H9 (cell line): ENCODE measurements at regions not wholly inside any gene's neighbourhood (a gene's known extent, or its start where the extent isn't known, plus 50 kb on each side); places are given as distances from the start of the nearest gene placed in this dataset.

ENCODE experiments used
- DNase-seq: peaks from one replicate; pipeline ENCODE4 v3.0.0-alpha.2; 2017
- H2AFZ ChIP-seq: one replicate; pipeline ENCODE4 v1.6.1; 2013; ENCODE audit warnings: mild to moderate bottlenecking, low read length, control low read depth, moderate library complexity
- H2AK5ac ChIP-seq: 2 replicates; pipeline ENCODE4 v1.6.1; 2013; ENCODE audit warnings: low read length, control low read depth, mixed read lengths; ENCODE audit not compliant: insufficient read length
- H2BK120ac ChIP-seq: one replicate; pipeline ENCODE4 v1.6.1; 2013; ENCODE audit warnings: low read depth, mild to moderate bottlenecking, low read length, control low read depth, inconsistent platforms; ENCODE audit not compliant: poor library complexity, severe bottlenecking
- H2BK12ac ChIP-seq: 2 replicates; pipeline ENCODE4 v1.6.1; 2013; ENCODE audit warnings: low read length, control low read depth, mixed read lengths, low read depth; ENCODE audit not compliant: insufficient read length
- H2BK15ac ChIP-seq: 2 replicates; pipeline ENCODE4 v1.6.1; 2013; ENCODE audit warnings: low read depth, low read length, control low read depth
- H2BK20ac ChIP-seq: one replicate; pipeline ENCODE4 v1.6.1; 2013; ENCODE audit warnings: low read depth, mild to moderate bottlenecking, low read length, control low read depth, inconsistent platforms; ENCODE audit not compliant: poor library complexity, severe bottlenecking
- H2BK5ac ChIP-seq: 2 replicates; pipeline ENCODE4 v1.6.1; 2013; ENCODE audit warnings: low read length, control low read depth, mixed read lengths; ENCODE audit not compliant: insufficient read length
- H3K14ac ChIP-seq: 2 replicates; pipeline ENCODE4 v1.6.1; 2013; ENCODE audit warnings: low read length, control low read depth; ENCODE audit not compliant: insufficient read depth
- H3K18ac ChIP-seq: 2 replicates; pipeline ENCODE4 v1.6.1; 2013; ENCODE audit warnings: low read depth, mild to moderate bottlenecking, mixed read lengths, low read length, control low read depth; ENCODE audit not compliant: insufficient read length
- H3K23ac ChIP-seq: 2 replicates; pipeline ENCODE4 v1.6.1; 2013; ENCODE audit warnings: low read length, control low read depth, mixed read lengths, low read depth; ENCODE audit not compliant: insufficient read length
- H3K23me2 ChIP-seq: 2 replicates; pipeline ENCODE4 v1.6.1; 2013; ENCODE audit warnings: low read depth, mild to moderate bottlenecking, mixed read lengths, low read length, control low read depth; ENCODE audit not compliant: insufficient read length, poor library complexity, severe bottlenecking
- H3K27ac ChIP-seq: 2 replicates; pipeline ENCODE4 v1.5.1; 2013; ENCODE audit warnings: low read length, control low read depth, mixed read lengths, low read depth; ENCODE audit not compliant: insufficient read length
- H3K27me3 ChIP-seq: 2 replicates; pipeline ENCODE4 v1.6.1; 2013; ENCODE audit warnings: low read length, control low read depth, inconsistent platforms; ENCODE audit not compliant: insufficient read depth
- H3K4ac ChIP-seq: 2 replicates; pipeline ENCODE4 v1.6.1; 2013; ENCODE audit warnings: low read depth, mild to moderate bottlenecking, control low read depth, inconsistent platforms, low read length, moderate library complexity
- H3K4me1 ChIP-seq: 2 replicates; pipeline ENCODE4 v1.6.1; 2013; ENCODE audit warnings: low read length, control low read depth, inconsistent platforms; ENCODE audit not compliant: insufficient read depth
- H3K4me2 ChIP-seq: 2 replicates; pipeline ENCODE4 v1.6.1; 2013; ENCODE audit warnings: low read length, control low read depth, mixed read lengths; ENCODE audit not compliant: insufficient read length, insufficient read depth
- H3K56ac ChIP-seq: 2 replicates; pipeline ENCODE4 v1.6.1; 2013; ENCODE audit warnings: low read depth, mild to moderate bottlenecking, mixed read lengths, low read length, control low read depth; ENCODE audit not compliant: insufficient read length
- H3K79me1 ChIP-seq: 2 replicates; pipeline ENCODE4 v1.6.1; 2013; ENCODE audit warnings: low read depth, mild to moderate bottlenecking, moderate library complexity, low read length, control low read depth, inconsistent platforms; ENCODE audit not compliant: insufficient read depth, poor library complexity, severe bottlenecking
- H3K79me2 ChIP-seq: 2 replicates; pipeline ENCODE4 v1.6.1; 2013; ENCODE audit warnings: low read length, control low read depth, inconsistent platforms; ENCODE audit not compliant: insufficient read depth
- H3K9ac ChIP-seq: 2 replicates; pipeline ENCODE4 v1.6.1; 2013; ENCODE audit warnings: low read length, control low read depth, mixed read lengths; ENCODE audit not compliant: insufficient read length; ENCODE audit errors: extremely low read depth
- H3K9me3 ChIP-seq: one replicate; pipeline ENCODE4 v1.6.1; 2013; ENCODE audit warnings: low read depth, low read length, inconsistent platforms; ENCODE audit not compliant: control insufficient read depth
- H3T11ph ChIP-seq: one replicate; pipeline ENCODE4 v1.6.1; 2013; ENCODE audit warnings: mild to moderate bottlenecking, low read length, control low read depth, inconsistent platforms
- H4K20me1 ChIP-seq: one replicate; pipeline ENCODE4 v1.6.1; 2013; ENCODE audit not compliant: control insufficient read depth, insufficient read length, insufficient read depth
- H4K5ac ChIP-seq: 2 replicates; pipeline ENCODE4 v1.6.1; 2013; ENCODE audit warnings: low read depth, mild to moderate bottlenecking, mixed read lengths, low read length, control low read depth; ENCODE audit not compliant: insufficient read length
- H4K8ac ChIP-seq: replicated peaks from 2 replicates; pipeline ENCODE4 v1.6.1; 2013; ENCODE audit warnings: low read length, control low read depth, mixed read lengths, low read depth; ENCODE audit not compliant: insufficient read length
- H4K91ac ChIP-seq: 2 replicates; pipeline ENCODE4 v1.6.1; 2013; ENCODE audit warnings: low read depth, mild to moderate bottlenecking, moderate library complexity, mixed read lengths, low read length, control low read depth; ENCODE audit not compliant: insufficient read length
- H3K27ac Mint-ChIP-seq, 3 experiments: 2 replicates in 2 of 3; 3 replicates in 1 of 3; pipeline ENCODE4 v1.8.0; 2020 to 2021; ENCODE audit warnings: mixed read lengths in 3 of 3, mild to moderate bottlenecking in 1 of 3, moderate library complexity in 1 of 3
- H3K27me3 Mint-ChIP-seq: 2 replicates; pipeline ENCODE4 v1.8.0; 2021; ENCODE audit warnings: low read depth, mild to moderate bottlenecking, moderate library complexity, mixed read lengths
- H3K36me3 Mint-ChIP-seq, 3 experiments: 2 replicates in 2 of 3; 3 replicates in 1 of 3; pipeline ENCODE4 v1.8.0; 2020 to 2021; ENCODE audit warnings: low read depth in 3 of 3, mixed read lengths in 3 of 3; ENCODE audit not compliant: insufficient read depth in 1 of 3
- H3K4me1 Mint-ChIP-seq, 2 experiments: 2 replicates each; pipeline ENCODE4 v1.8.0; 2020; ENCODE audit warnings: mixed read lengths in 2 of 2
- H3K4me3 Mint-ChIP-seq, 2 experiments: 2 replicates in 1 of 2; 3 replicates in 1 of 2; pipeline ENCODE4 v1.8.0; 2020 to 2021; ENCODE audit warnings: mild to moderate bottlenecking in 2 of 2, mixed read lengths in 2 of 2, moderate library complexity in 1 of 2
- H3K9me3 Mint-ChIP-seq, 2 experiments: 2 replicates in 1 of 2; 3 replicates in 1 of 2; pipeline ENCODE4 v1.8.0; 2020; ENCODE audit warnings: mild to moderate bottlenecking in 2 of 2, mixed read lengths in 2 of 2, moderate library complexity in 1 of 2
- TF ChIP-seq, protein P1 (sequence below): fragments of 200-600 bp; sonication (generic); conservative IDR thresholded peaks from 3 replicates; pipeline ENCODE4 v1.8.0; 2021; ENCODE audit warnings: antibody characterized with exemption, mild to moderate bottlenecking

- Histone ChIP-seq H3K9me3 (no peaks in the 10 kb centered on the region), H2AFZ (no peak overlapping the region), H3K18ac (no peak overlapping the region), H4K5ac (no peak overlapping the region), H4K20me1 (no peaks in the 10 kb centered on the region), H2BK120ac (no peak overlapping the region), H3K14ac (no peak overlapping the region), H3K27ac (no peak overlapping the region), H2BK15ac (no peak overlapping the region), H3K23me2 (no peaks in the 10 kb centered on the region), H4K91ac (no peak overlapping the region), H3K9ac (no peak overlapping the region), H2BK5ac (no peak overlapping the region), H3K27me3 (no peaks in the 10 kb centered on the region), H3K79me2 (no peaks in the 10 kb centered on the region), H3K4me1 (no peaks in the 10 kb centered on the region), H3K4ac (no peak overlapping the region), H2BK20ac (no peak overlapping the region), H3K56ac (no peak overlapping the region), H2AK5ac (no peak overlapping the region), H4K8ac (no peak overlapping the region), H3T11ph (no peak overlapping the region), H3K23ac (no peak overlapping the region), H3K79me1 (no peaks in the 10 kb centered on the region), H2BK12ac (no peak overlapping the region), H3K4me2 (no peak overlapping the region)
- H3K27ac Mint-ChIP-seq = no peak overlapping the region
- TF ChIP-seq, protein P1, sequence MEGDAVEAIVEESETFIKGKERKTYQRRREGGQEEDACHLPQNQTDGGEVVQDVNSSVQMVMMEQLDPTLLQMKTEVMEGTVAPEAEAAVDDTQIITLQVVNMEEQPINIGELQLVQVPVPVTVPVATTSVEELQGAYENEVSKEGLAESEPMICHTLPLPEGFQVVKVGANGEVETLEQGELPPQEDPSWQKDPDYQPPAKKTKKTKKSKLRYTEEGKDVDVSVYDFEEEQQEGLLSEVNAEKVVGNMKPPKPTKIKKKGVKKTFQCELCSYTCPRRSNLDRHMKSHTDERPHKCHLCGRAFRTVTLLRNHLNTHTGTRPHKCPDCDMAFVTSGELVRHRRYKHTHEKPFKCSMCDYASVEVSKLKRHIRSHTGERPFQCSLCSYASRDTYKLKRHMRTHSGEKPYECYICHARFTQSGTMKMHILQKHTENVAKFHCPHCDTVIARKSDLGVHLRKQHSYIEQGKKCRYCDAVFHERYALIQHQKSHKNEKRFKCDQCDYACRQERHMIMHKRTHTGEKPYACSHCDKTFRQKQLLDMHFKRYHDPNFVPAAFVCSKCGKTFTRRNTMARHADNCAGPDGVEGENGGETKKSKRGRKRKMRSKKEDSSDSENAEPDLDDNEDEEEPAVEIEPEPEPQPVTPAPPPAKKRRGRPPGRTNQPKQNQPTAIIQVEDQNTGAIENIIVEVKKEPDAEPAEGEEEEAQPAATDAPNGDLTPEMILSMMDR = no peak
- peaks cover 4 to 14% of the 10 kb centered on the region in 2 experiments; a peak in 4 of 5 replicates for H3K9me3 Mint-ChIP-seq
- DNase-seq = no peak
- peaks cover 0 to 6% (median 0%) of the 10 kb centered on the region in 3 experiments; a peak in 3 of 7 replicates for H3K36me3 Mint-ChIP-seq
- H3K4me1 Mint-ChIP-seq = no peaks in the 10 kb centered on the region; a peak in 1 of 4 replicates
- H3K4me3 Mint-ChIP-seq = no peak overlapping the region
- H3K27me3 Mint-ChIP-seq = no peaks in the 10 kb centered on the region
Observed at GRCh38 chr10:88178758-88179157, 315.3 kb downstream of the PTEN start.
